ENCODE measurements at regions not wholly inside any gene's neighbourhood (a gene's known extent, or its start where the extent isn't known, plus 50 kb on each side); places are given as distances from the start of the nearest gene placed in this dataset.

DNA sequence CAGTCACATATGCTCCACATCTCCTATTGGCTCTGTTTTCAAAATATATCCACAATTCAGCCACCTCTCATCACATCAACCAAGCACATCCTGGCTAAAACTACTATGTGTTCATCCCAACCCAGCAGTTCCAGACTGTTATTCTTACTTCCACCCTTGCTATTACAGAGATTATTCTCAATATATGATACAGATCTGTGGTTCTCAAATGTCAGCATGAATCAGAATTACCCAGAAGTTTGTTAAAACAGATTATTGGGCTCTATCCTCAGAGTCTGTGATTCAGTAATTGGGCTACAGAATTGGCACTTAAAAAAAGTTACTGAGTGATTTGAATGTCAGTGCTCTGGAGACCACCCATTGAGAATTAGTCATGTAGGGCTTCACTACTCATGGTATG is 78.8 kb upstream of the IZUMO3 start:
- TF ChIP-seq RFX5 (IDR thresholded peaks at IDR 0.05; ENCODE audit: low read length) (no peak), RCOR1 (IDR thresholded peaks at IDR 0.05; ENCODE audit: low read length) (no peak), RXRA (IDR thresholded peaks at IDR 0.05; ENCODE audit: borderline replicate concordance, low read depth) (no peak)
- TF ChIP-seq, protein P1, sequence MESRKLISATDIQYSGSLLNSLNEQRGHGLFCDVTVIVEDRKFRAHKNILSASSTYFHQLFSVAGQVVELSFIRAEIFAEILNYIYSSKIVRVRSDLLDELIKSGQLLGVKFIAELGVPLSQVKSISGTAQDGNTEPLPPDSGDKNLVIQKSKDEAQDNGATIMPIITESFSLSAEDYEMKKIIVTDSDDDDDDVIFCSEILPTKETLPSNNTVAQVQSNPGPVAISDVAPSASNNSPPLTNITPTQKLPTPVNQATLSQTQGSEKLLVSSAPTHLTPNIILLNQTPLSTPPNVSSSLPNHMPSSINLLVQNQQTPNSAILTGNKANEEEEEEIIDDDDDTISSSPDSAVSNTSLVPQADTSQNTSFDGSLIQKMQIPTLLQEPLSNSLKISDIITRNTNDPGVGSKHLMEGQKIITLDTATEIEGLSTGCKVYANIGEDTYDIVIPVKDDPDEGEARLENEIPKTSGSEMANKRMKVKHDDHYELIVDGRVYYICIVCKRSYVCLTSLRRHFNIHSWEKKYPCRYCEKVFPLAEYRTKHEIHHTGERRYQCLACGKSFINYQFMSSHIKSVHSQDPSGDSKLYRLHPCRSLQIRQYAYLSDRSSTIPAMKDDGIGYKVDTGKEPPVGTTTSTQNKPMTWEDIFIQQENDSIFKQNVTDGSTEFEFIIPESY (IDR thresholded peaks at IDR 0.05; ENCODE audit: borderline replicate concordance, low read depth): no peak
